Fibroblast of lung (primary cell): ENCODE measurements at regions not wholly inside any gene's neighbourhood (a gene's known extent, or its start where the extent isn't known, plus 50 kb on each side); places are given as distances from the start of the nearest gene placed in this dataset.

Source experiments
- CTCF ChIP-seq, 2 donors: IDR thresholded peaks in 1 of 2; conservative IDR thresholded peaks in 1 of 2; 1 replicate in 1 of 2; 2 replicates in 1 of 2; pipeline ENCODE4 v1.5.1; 2011 to 2012; ENCODE audit warnings: low read length in 2 of 2, control low read depth in 1 of 2, inconsistent platforms in 1 of 2, low read depth in 1 of 2, mild to moderate bottlenecking in 1 of 2
- EZH2 ChIP-seq: IDR thresholded peaks from 2 replicates; pipeline ENCODE4 v1.5.1; 2012; ENCODE audit warnings: low read length, control low read depth, mild to moderate bottlenecking; ENCODE audit errors: missing control alignments

- TF ChIP-seq EZH2 (no peak), CTCF (conservative IDR thresholded peaks at IDR 0.05 in 1 of 2, IDR thresholded peaks at IDR 0.05 in 1 of 2; ENCODE audit: low read depth in 1 of 2, low read length in 2 of 2) (no peak)
Measured at GRCh38 chr7:51693258-51693657, 376.6 kb upstream of the COBL start.
